ENCODE measurements at regions not wholly inside any gene's neighbourhood (a gene's known extent, or its start where the extent isn't known, plus 50 kb on each side); places are given as distances from the start of the nearest gene placed in this dataset.
A peak's percentile ranks its signal among the peaks of the same experiment; 100 is the strongest.

- DNase-seq = no peak
- intact Hi-C loops (cut with DNase I; ENCODE audit: low total_unique reads) = no loop called here
- whole genome bisulfite sequencing, 5 donors = 46 to 71% (median 65%) methylated on average over 3 of the region's 3 CpGs
- TF ChIP-seq POLR2AphosphoS5 (IDR thresholded peaks at IDR 0.05) (no peak), POLR2A (IDR thresholded peaks at IDR 0.05) (no peak)
- TF ChIP-seq, protein P1, sequence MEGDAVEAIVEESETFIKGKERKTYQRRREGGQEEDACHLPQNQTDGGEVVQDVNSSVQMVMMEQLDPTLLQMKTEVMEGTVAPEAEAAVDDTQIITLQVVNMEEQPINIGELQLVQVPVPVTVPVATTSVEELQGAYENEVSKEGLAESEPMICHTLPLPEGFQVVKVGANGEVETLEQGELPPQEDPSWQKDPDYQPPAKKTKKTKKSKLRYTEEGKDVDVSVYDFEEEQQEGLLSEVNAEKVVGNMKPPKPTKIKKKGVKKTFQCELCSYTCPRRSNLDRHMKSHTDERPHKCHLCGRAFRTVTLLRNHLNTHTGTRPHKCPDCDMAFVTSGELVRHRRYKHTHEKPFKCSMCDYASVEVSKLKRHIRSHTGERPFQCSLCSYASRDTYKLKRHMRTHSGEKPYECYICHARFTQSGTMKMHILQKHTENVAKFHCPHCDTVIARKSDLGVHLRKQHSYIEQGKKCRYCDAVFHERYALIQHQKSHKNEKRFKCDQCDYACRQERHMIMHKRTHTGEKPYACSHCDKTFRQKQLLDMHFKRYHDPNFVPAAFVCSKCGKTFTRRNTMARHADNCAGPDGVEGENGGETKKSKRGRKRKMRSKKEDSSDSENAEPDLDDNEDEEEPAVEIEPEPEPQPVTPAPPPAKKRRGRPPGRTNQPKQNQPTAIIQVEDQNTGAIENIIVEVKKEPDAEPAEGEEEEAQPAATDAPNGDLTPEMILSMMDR (IDR thresholded peaks at IDR 0.05 in 8 of 11, conservative IDR thresholded peaks at IDR 0.05 in 3 of 11) = no peak
- H3K27ac ChIP-seq = peak overlapping the region in 6 of 8 donors; percentile 2 to 55 (median 36)
- no peaks in the 10 kb centered on the region for H3K9me3 ChIP-seq
- peaks cover 0 to 10% (median 0%) of the 10 kb centered on the region in 6 donors for H3K36me3 ChIP-seq
- no peaks in the 10 kb centered on the region for H3K27me3 ChIP-seq (replicated peaks in 1 of 7)
- peaks cover 11 to 73% (median 42%) of the 10 kb centered on the region in 6 donors for H3K4me1 ChIP-seq
- H3K4me3 ChIP-seq = no peak overlapping the region
These were observed 424.1 kb downstream of the PCNX1 start for GRCh38 chr14:71331403-71331802.

DNA sequence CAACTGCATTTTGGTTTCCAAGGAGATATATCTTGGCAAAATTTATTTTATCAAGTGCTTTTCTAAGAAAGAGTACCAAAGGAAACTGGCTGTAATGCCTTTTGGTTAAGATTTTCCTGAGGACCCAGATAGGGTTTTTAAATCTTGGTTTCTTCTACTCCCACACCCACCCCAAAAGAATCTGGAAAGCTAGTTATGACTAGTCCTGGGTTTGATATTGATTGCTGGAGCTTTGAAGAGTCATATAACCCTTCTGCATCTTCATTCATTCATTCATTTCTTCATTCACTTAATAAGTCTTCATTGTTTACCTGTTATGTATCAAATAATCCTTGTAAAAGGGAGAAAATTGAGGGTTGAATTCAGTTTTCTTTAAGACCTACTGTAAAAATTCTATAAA, 425.2 kb downstream of the PCNX1 start:
- Histone ChIP-seq H3K4me1 (peaks cover 11 to 68% (median 36%) of the 10 kb centered on the region in 6 donors), H3K36me3 (peaks cover 0 to 13% (median 0%) of the 10 kb centered on the region in 6 donors), H3K4me3 (no peak overlapping the region), H3K27ac (peak overlapping the region in 3 of 8 donors; percentile 18 to 53 (median 28)), H3K27me3 (replicated peaks in 1 of 7) (no peaks in the 10 kb centered on the region), H3K9me3 (no peaks in the 10 kb centered on the region)
- DNase-seq = no peak
- intact Hi-C loops (cut with DNase I; ENCODE audit: low total_unique reads) = no loop called here
- TF ChIP-seq POLR2A (IDR thresholded peaks at IDR 0.05) (no peak), POLR2AphosphoS5 (IDR thresholded peaks at IDR 0.05) (no peak)
- TF ChIP-seq, protein P1 (IDR thresholded peaks at IDR 0.05 in 8 of 11, conservative IDR thresholded peaks at IDR 0.05 in 3 of 11) = no peak

DNA sequence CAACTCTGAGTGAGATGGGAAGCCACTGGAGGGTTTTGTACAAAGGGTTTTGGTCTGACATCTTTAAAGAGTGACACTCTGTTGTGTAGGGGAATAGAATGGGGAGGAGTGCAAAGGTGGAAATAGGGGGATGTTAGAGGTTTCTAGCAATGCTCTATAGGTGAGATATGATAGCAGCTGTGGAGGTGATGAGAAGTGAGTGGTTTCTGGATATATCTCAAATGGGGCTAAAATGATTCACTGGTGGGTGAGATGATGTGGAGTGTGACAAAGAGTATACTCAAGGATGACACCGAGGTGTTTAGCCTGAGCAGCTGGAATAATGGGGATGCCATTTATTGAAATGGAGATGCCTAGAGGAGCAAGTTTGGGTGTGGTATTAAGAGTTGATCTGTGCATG, 426.4 kb downstream of the PCNX1 start:
- WGBS, 5 donors = 73 to 93% (median 90%) methylated on average over 1 of the region's 1 CpG
- peaks cover 0 to 15% (median 0%) of the 10 kb centered on the region in 6 donors for H3K36me3 ChIP-seq

GRCh38 chr14:71336489-71337192, 429.4 kb downstream of the PCNX1 start:
- WGBS, 5 donors = 89 to 95% (median 94%) methylated on average over 10 of the region's 10 CpGs
- H3K4me1 ChIP-seq = peaks cover 7 to 74% (median 35%) of the 10 kb centered on the region in 6 donors
- TF ChIP-seq POLR2AphosphoS5 (IDR thresholded peaks at IDR 0.05) (no peak), POLR2A (IDR thresholded peaks at IDR 0.05) (no peak)
- TF ChIP-seq, protein P1 (IDR thresholded peaks at IDR 0.05 in 8 of 11, conservative IDR thresholded peaks at IDR 0.05 in 3 of 11) = no peak
- peaks cover 0 to 11% (median 0%) of the 10 kb centered on the region in 6 donors for H3K36me3 ChIP-seq
- DNase-seq = no peak
- H3K27ac ChIP-seq = no peak overlapping the region
- no peaks in the 10 kb centered on the region for H3K9me3 ChIP-seq
- no peaks in the 10 kb centered on the region for H3K27me3 ChIP-seq (replicated peaks in 1 of 7)
- H3K4me3 ChIP-seq = no peak overlapping the region
- intact Hi-C loops (cut with DNase I; ENCODE audit: low total_unique reads) = no loop called here

More for the DNA sequence above, 426.4 kb downstream of the PCNX1 start:
- no peak for DNase-seq
- TF ChIP-seq POLR2AphosphoS5 (IDR thresholded peaks at IDR 0.05) (no peak), POLR2A (IDR thresholded peaks at IDR 0.05) (no peak)
- TF ChIP-seq, protein P1 (IDR thresholded peaks at IDR 0.05 in 8 of 11, conservative IDR thresholded peaks at IDR 0.05 in 3 of 11) = no peak
- Histone ChIP-seq H3K27me3 (replicated peaks in 1 of 7) (no peaks in the 10 kb centered on the region), H3K4me1 (peaks cover 4 to 65% (median 25%) of the 10 kb centered on the region in 6 donors), H3K27ac (no peak overlapping the region), H3K9me3 (no peaks in the 10 kb centered on the region), H3K4me3 (no peak overlapping the region)
- intact Hi-C loops (cut with DNase I; ENCODE audit: low total_unique reads) = no loop called here
